LoVo (cell line): ENCODE measurements at regions not wholly inside any gene's neighbourhood (a gene's known extent, or its start where the extent isn't known, plus 50 kb on each side); places are given as distances from the start of the nearest gene placed in this dataset.
"Not testable (repeated sequence)": the region's sequence is repeated elsewhere in the genome, so short reads cannot be mapped to it uniquely, and the experiment has no call there.

Experiments
- DNase-seq: peaks from one replicate; pipeline ENCODE4 v3.0.0-alpha.2; 2016; ENCODE audit warnings: low spot score

DNA sequence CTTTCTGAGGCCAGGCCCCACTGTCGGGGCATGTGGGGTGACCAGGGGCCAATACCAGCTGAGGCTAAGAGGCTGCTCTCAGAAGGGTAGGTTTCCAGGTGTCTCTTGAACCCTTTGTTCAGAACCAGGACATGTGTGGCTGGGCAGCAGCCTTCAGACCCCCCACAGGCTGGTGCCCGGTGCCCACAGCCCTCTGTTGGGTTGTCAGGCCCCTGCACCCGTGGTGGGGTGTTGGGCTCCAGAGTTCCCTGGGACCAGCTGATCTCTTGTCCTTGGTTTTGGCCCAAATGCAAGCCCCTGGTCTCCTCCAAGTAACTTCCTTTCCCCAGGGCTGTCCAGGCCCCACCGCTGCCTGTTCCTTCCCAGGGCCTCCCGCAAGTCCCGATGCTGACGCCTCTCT lies 226.0 kb downstream of the TMEM121 start:
- not testable (repeated sequence) for DNase-seq

DNA sequence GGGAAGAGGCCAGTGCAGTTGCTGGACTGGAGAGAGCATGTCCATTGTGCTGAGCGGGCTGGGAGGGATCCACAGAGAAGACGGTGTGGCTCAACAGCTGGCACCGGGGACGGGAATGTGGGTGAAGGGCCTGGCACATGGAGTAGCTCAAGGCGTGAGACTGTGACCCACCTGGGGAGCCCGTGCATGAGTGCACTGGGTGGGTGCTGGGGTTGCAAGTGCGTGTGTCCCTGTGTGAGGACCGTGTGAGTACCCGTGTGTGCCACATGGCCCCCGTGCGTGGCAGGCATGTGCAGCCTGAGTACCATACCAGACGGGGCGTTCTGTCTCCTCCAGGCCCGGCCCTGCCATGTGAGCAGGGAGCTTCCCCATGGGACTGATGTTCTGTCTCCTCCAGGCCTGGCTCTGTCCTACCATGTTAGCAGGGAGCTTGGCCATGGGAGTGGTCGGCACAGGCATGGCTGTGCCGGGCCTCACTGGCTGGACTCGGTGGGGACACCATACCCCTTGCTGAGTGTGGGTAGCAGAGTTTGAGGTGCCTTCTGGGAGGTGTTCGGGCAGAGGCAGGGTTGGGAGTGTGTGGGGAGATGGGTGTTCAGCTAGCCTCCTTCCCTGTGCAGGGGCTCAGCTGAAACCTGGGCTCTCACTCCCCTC lies 234.4 kb downstream of the TMEM121 start:
- DNase-seq = no peak

DNA sequence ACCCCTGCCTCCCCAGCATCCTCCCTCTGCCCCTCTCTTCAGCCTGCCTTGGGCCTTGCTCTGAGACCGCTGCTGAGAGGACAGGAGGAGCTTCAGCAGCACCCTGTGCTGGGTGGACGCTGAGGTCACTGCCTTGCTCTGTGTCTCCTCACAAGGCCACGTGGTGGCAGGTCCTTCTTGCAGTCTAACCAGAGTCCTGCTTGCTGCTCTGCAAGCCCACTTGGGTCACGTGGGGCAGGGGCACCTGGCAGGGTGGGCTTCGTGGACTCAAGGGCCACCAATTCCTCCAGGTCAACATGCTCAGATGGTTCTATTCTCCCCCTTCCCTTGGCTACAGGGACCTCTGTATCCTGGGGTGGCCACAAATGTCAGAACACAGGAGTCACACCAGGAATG lies 235.0 kb downstream of the TMEM121 start:
- DNase-seq = not testable (repeated sequence)

- no peak for DNase-seq
These were observed 235.5 kb downstream of the TMEM121 start for GRCh38 chr14:105761842-105762241.

- not testable (repeated sequence) for DNase-seq
These were observed 235.9 kb downstream of the TMEM121 start for GRCh38 chr14:105762262-105762661.

- DNase-seq = not testable (repeated sequence)
These were observed 238.0 kb downstream of the TMEM121 start for GRCh38 chr14:105764254-105764901.

DNA sequence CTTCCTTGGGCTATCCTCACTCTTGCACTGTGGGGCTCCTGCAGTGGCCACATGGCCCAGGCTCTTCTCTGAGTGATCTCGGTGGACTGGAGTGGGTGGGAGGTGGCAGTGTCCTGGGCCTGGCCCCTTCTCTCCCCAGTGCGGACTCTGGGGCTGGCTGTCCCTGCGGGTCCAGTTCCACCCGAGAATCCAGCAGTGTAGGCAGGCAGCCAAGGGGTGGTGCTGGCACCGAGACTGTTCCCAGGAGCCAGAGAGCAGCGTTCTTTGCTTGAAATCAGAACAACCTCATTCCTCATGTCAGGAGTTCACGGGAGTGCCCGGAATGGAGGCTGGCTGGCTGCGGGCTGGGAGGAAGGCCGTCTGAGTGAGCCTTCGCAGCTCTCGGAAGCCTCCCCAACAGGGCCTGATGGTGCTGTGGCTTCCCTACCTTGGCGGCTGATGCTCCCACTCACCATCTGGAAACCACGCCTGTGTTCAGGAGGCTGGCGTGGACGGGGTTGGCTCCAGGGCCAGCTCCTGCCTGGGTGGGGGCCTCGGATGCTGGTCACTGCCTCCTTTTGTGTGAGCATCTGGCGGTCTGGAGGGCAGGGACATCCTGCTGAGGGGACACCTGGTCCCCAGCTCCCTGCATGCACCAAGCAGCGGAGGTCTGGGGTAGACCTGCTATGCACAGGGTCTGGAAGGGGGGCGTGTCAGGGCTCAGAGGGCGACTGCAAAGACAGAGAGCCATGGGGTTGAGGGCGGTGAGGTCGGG lies 238.9 kb downstream of the TMEM121 start:
- DNase-seq = not testable (repeated sequence)

DNA sequence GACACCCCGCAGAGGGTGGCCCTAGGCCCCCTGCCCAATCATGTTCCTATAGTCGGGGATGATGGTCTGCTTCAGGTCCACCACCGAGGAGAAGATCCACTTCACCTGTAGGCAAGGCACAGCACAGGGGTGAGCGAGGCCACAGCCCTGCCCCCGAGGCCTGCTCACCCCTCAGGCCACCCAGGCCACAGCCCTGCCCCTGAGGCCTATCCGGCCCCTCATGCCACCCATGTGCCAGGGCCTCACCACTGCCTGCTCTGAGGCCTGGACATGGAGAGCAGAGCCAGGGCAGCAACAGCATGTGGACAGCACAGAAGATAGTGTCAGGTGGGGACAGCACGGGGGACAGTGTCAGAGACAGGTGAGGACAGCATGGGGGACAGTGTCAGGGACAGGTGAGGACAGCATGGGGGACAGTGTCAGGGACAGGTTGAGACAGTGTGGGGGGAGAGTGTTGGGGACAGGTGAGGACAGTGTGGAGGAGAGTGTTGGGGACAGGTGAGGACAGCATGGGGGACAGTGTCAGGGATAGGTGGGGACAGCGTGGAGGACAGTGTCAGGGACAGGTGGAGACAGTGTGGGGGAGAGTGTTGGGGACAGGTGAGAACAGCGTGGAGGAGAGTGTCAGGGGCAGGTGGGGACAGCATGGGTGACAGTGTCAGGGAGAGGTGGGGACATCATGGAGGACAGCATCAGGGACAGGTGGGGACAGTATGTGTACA lies 239.7 kb downstream of the TMEM121 start:
- no peak for DNase-seq

GRCh38 chr14:105767315-105767714 lies 240.9 kb downstream of the TMEM121 start:
- DNase-seq = no peak

DNA sequence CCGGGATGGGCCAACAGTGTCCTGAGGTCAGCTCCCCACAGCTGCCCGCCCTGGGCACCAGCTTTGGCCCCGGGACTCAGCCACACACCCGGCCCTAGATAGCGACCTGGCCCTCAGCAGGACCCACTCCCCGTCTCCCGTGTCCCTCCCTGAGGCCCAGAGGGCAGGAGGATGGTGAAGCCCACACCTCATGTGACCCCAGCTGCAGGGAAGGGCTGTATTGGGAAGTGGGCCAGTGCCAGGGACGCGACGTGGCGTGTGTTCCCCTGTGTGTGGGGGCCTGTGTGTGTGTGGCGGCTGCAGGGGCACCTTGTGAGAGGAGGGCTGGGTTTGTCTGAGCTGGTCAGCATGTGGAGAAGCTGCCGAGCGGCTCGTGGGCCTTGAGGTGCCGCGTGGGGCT lies 241.7 kb downstream of the TMEM121 start:
- not testable (repeated sequence) for DNase-seq

GRCh38 chr14:105769061-105769730 lies 242.8 kb downstream of the TMEM121 start:
- DNase-seq = not testable (repeated sequence)

DNA sequence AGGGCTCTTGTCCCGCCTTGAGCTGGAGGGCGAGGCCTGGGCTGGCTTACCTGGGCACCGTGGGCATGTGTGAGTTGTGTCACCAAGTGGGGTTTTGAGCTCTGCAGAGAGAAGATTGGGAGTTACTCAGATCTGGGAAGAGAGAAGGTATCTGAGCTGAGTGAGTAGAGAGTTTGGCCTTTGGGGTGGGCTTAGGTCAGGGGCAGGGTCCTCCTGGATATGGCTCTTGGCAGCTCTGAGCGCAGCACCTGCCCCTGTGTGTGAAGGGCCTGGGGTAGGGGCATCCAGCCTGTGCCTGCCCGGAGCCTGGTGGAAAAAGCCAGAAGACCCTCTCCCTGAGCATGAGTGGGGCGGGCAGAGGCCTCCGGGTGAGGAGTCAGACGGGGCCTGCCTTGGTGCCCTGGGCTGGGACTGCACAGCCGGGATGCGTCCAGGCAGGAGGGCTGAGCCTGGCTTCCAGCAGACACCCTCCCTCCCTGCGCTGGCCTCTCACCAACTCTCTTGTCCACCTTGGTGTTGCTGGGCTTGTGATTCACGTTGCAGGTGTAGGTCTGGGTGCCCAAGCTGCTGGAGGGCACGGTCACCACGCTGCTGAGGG lies 244.3 kb downstream of the TMEM121 start:
- DNase-seq = not testable (repeated sequence)

DNA sequence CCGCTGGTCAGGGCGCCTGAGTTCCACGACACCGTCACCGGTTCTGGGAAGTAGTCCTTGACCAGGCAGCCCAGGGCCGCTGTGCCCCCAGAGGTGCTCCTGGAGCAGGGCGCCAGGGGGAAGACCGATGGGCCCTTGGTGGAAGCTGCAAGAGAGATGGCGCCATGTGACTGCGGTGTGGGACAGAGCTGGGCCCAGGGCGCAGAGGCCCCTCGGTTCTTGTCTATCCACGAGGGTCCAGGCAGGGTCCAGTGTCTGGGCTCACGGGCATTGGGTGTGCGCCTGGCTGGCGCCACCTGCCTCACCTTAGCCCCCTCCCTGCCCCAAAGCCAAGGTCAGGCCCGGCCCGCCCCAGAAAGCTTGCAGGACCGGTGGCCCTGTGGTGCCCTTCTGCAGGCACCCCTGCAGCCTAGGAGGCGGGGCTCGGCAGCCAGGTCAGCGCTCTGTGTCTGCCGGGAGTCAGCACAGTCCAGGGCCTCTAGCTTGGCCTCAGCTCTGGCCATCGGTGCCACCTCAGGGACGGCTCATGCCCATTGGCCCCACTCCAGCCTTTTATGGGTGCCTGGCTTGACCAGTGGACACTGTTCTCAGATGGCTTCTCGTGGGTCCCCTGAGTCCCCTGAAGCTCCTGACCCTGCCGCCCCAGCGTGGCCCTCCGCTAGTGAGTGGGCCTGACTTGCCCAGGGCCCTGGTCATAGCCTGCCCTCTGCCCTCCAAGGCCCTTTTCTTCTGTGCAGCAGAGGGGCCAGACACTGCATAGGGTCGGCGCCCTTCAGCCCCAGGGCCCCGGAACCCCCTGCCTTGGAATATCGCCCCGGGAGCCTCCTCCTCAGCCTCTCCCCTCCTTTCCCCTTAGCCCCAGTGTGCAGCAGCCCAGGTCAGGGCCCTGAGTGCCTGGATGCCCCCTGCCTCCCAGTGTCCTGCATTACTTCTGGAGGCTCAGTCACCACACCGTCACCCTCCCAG lies 245.2 kb downstream of the TMEM121 start:
- DNase-seq = not testable (repeated sequence)

- not testable (repeated sequence) for DNase-seq
These were observed 246.4 kb downstream of the TMEM121 start for GRCh38 chr14:105772710-105773250.

DNA sequence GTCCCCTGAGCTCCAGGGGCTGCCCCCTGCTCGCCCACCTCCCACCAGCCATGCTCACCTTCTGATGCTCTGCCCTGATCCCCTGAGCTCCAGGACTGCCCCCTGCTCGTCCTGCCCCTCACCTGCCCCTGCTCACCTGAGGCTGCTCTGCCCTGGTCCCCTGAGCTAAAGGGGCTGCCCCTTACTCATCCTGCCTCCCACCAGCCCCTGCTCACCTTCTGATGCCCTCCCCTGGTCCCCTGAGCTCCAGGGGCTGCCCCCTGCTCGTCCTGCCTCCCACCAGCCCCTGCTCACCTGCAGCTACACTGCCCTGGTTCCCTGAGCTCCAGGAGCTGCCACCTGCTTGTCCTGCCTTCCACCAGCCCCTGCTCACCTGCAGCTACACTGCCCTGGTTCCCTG lies 247.2 kb downstream of the TMEM121 start:
- DNase-seq = no peak

- DNase-seq = no peak
These were observed 247.6 kb downstream of the TMEM121 start for GRCh38 chr14:105774001-105774400.

DNA sequence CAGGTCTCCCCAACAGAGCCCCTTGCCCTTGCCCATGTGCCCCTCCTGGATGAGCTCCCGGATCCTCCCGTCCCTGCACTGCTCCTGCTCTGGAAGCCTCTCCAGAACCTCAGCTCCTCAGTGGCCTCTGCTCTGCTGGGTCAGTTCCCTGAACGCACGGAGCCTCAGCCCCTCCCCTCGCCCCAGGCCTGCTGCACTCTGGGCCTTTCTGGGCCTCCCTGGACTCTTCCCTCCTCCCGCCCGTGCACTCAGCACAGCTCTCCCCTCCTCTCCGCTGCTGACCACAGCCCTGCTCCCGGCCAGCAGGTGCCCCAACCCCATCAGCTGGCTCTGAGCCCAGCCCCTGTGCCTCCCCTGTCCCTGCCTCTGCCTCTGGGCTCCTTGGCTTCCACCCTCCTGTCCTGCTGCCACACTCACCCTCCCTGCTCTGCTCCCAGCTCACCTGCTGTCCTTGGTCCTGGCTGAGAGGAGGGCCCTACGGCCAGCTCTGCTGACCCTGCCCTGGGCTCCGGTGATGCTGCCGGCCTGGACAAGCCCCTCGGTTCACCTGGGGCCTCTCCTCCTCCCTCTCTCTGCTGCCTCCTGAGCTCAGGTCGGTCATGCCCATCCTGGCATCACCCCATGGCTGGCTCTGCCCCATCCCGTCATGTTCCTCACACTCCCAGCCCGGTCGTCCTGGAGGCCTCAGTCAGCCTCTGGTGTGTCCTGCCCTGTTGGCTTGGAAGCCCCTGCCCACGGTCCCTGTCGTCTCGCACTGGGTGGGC lies 248.4 kb downstream of the TMEM121 start:
- DNase-seq = not testable (repeated sequence)

- DNase-seq = not testable (repeated sequence)
These were observed 249.1 kb downstream of the TMEM121 start for GRCh38 chr14:105775349-105775923.

DNA sequence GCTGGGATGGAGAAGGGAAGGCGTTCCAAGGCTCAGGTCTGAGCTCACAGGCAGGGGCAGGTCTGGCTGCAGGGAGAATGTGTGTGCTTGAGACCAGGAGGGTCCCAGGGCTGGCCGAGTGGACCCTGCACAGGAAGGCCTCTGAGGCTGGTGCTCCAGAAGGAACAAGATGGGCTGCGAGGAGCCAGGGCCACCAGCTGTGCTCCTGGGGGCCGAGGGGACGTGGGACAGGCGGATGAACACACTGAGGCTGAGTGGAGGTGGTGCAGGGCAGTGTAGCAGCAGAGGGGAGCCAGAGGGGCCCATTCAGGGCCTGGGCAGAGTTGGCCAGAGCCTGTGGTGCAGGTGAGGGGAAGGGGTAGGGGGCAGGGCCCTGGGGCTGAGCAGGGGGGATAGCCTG lies 249.7 kb downstream of the TMEM121 start:
- DNase-seq = not testable (repeated sequence)
